CD4-positive, alpha-beta T cell treated with Interleukin-6 for 4 hours (primary cell): ENCODE measurements at regions not wholly inside any gene's neighbourhood (a gene's known extent, or its start where the extent isn't known, plus 50 kb on each side); places are given as distances from the start of the nearest gene placed in this dataset.
"Not testable (repeated sequence)": the region's sequence is repeated elsewhere in the genome, so short reads cannot be mapped to it uniquely, and the experiment has no call there.

Experiments
- DNase-seq: peaks from one replicate; pipeline ENCODE4 v3.0.0-alpha.2; 2020; ENCODE audit warnings: mixed read lengths

GRCh38 chr5:142542078-142542477 is 143.8 kb downstream of the FGF1 start:
- no peak for DNase-seq

- no peak for DNase-seq
Measured at GRCh38 chr5:142540922-142541422, 144.9 kb downstream of the FGF1 start.

- DNase-seq = no peak
Measured at GRCh38 chr5:142539154-142539740, 146.6 kb downstream of the FGF1 start.

- DNase-seq = no peak
Measured at GRCh38 chr5:142537938-142538337, 148.0 kb downstream of the FGF1 start.

- no peak for DNase-seq
Measured at GRCh38 chr5:142532781-142533176, 153.1 kb downstream of the FGF1 start.

GRCh38 chr5:142531977-142532780 is 153.7 kb downstream of the FGF1 start:
- no peak for DNase-seq

GRCh38 chr5:142530904-142531303 is 155.0 kb downstream of the FGF1 start:
- no peak for DNase-seq

- no peak for DNase-seq
Measured at GRCh38 chr5:142529626-142530278, 156.1 kb downstream of the FGF1 start.

- no peak for DNase-seq
Measured at GRCh38 chr5:142527664-142528295, 158.1 kb downstream of the FGF1 start.

GRCh38 chr5:142527234-142527633 is 158.7 kb downstream of the FGF1 start:
- no peak for DNase-seq

- DNase-seq = no peak
Measured at GRCh38 chr5:142522983-142523382, 162.9 kb downstream of the FGF1 start.

GRCh38 chr5:142521706-142522105 is 164.2 kb downstream of the FGF1 start:
- no peak for DNase-seq

GRCh38 chr5:142520885-142521284 is 165.0 kb downstream of the FGF1 start:
- DNase-seq = no peak

GRCh38 chr5:142519913-142520312 is 166.0 kb downstream of the FGF1 start:
- not testable (repeated sequence) for DNase-seq

- no peak for DNase-seq
Measured at GRCh38 chr5:142517840-142518239, 168.1 kb downstream of the FGF1 start.

GRCh38 chr5:142516732-142517131 is 169.2 kb downstream of the FGF1 start:
- DNase-seq = no peak

- DNase-seq = no peak
Measured at GRCh38 chr5:142515036-142515435, 170.9 kb downstream of the FGF1 start.

- DNase-seq = no peak
Measured at GRCh38 chr5:142514196-142514595, 171.7 kb downstream of the FGF1 start.

- no peak for DNase-seq
Measured at GRCh38 chr5:142512043-142513042, 173.5 kb downstream of the FGF1 start.

GRCh38 chr5:142511358-142511757 is 174.5 kb downstream of the FGF1 start:
- no peak for DNase-seq

- DNase-seq = no peak
Measured at GRCh38 chr5:142509026-142509425, 176.9 kb downstream of the FGF1 start.

GRCh38 chr5:142508591-142508990 is 177.3 kb downstream of the FGF1 start:
- DNase-seq = no peak
